Fibroblast of mammary gland (primary cell): ENCODE measurements at regions not wholly inside any gene's neighbourhood (a gene's known extent, or its start where the extent isn't known, plus 50 kb on each side); places are given as distances from the start of the nearest gene placed in this dataset.
A peak's percentile ranks its signal among the peaks of the same experiment; 100 is the strongest.

Experiments used
- DNase-seq: peaks from one replicate; pipeline ENCODE4 v3.0.0-alpha.2; 2010; ENCODE audit warnings: low read depth
- H3K4me3 ChIP-seq: 2 replicates; pipeline ENCODE4 v1.5.1; 2011; ENCODE audit warnings: low read depth, mild to moderate bottlenecking, low read length, moderate library complexity; ENCODE audit not compliant: control insufficient read depth
- TF ChIP-seq, protein P1 (sequence below): conservative IDR thresholded peaks from 2 replicates; pipeline ENCODE4 v1.5.1; 2011; ENCODE audit warnings: low read depth, low read length, inconsistent platforms; ENCODE audit not compliant: control insufficient read depth, insufficient read depth

DNA sequence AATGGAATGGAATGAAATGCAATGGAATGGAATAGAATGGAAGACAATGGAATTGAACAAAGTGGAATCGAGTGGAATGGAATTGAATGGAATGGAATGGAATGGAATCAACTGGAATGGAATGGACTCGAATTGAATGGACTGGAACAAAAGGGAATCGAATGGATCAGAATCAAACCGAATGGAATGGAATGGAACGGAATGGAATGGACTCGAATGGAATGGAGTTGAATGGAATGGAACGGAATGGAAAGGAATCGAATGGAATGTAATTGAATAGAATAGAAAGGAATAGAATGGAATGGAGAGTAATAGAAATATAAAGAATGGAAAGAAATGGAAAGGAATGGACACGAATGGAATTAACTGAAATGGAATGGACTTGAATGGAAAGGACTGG lies 475.2 kb upstream of the WSB1 start:
- TF ChIP-seq, protein P1, sequence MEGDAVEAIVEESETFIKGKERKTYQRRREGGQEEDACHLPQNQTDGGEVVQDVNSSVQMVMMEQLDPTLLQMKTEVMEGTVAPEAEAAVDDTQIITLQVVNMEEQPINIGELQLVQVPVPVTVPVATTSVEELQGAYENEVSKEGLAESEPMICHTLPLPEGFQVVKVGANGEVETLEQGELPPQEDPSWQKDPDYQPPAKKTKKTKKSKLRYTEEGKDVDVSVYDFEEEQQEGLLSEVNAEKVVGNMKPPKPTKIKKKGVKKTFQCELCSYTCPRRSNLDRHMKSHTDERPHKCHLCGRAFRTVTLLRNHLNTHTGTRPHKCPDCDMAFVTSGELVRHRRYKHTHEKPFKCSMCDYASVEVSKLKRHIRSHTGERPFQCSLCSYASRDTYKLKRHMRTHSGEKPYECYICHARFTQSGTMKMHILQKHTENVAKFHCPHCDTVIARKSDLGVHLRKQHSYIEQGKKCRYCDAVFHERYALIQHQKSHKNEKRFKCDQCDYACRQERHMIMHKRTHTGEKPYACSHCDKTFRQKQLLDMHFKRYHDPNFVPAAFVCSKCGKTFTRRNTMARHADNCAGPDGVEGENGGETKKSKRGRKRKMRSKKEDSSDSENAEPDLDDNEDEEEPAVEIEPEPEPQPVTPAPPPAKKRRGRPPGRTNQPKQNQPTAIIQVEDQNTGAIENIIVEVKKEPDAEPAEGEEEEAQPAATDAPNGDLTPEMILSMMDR, result no peak
- peak; percentile 26 for DNase-seq
- no peak overlapping the region for H3K4me3 ChIP-seq
